ENCODE measurements at regions not wholly inside any gene's neighbourhood (a gene's known extent, or its start where the extent isn't known, plus 50 kb on each side); places are given as distances from the start of the nearest gene placed in this dataset.

- no CpG with 5 or more reads among the region's 3 CpGs for WGBS, 2 experiments (ENCODE audit: extremely low coverage in 2 of 2, insufficient read length in 1 of 2)
- no peak overlapping the region for H2BK5ac ChIP-seq (ENCODE audit: low read depth, low read length, poor library complexity, severe bottlenecking)
- H2AK5ac ChIP-seq (ENCODE audit: low read depth, low read length) = no peak overlapping the region
- no peaks in the 10 kb centered on the region for H3K9me1 ChIP-seq (ENCODE audit: insufficient read depth, low read length)
- H2AK9ac ChIP-seq (replicated peaks; ENCODE audit: low read depth, low read length, poor library complexity) = no peak overlapping the region
- no peaks in the 10 kb centered on the region for H4K20me1 ChIP-seq (ENCODE audit: insufficient read depth, low read length)
- H3K14ac ChIP-seq (replicated peaks; ENCODE audit: low read depth, low read length) = no peak overlapping the region
- no peak overlapping the region for H3K4me2 ChIP-seq (ENCODE audit: low read depth, low read length)
- ATAC-seq (ENCODE audit: low read depth) (no peak), DNase-seq (no peak)
- H3K4me3 ChIP-seq (ENCODE audit: insufficient read depth, low read depth, low read length) = no peak overlapping the region
- dilution Hi-C loops (cut with HindIII; ENCODE audit: low sequenced_read_pairs, unreplicated experiment) = no loop called here
- intact Hi-C loops (cut with micrococcal nuclease) = no loop called here
- ChIA-PET CTCF (no interaction called here), POLR2A (ENCODE audit: unreplicated experiment) (no interaction called here)
- no peak overlapping the region for H3K56ac ChIP-seq (ENCODE audit: extremely low read depth, insufficient read depth, low read length)
- in situ Hi-C loops (cut with MboI; ENCODE audit: low sequenced_read_pairs) = loop anchor here (10.0 kb wide), 1 partner anchor 60 kb away; no protein-coding TSS in a partner anchor
- H3K36me3 ChIP-seq (ENCODE audit: control insufficient read depth, insufficient read depth, low read length) = no peaks in the 10 kb centered on the region
- H3K4me1 ChIP-seq (ENCODE audit: control insufficient read depth, insufficient read depth, low read length) = no peaks in the 10 kb centered on the region
- no peak overlapping the region for H3K4ac ChIP-seq (ENCODE audit: low read depth, low read length)
- H2BK120ac ChIP-seq (ENCODE audit: low read depth, low read length) = no peak overlapping the region
- H3K18ac ChIP-seq (ENCODE audit: low read depth, low read length) = no peak overlapping the region
- no peak overlapping the region for H3K9ac ChIP-seq (ENCODE audit: low read depth, low read length)
- no peak overlapping the region for H2BK15ac ChIP-seq (ENCODE audit: low read depth, low read length)
- no peak overlapping the region for H4K5ac ChIP-seq (ENCODE audit: low read depth, low read length)
- H3K27me3 ChIP-seq (ENCODE audit: control insufficient read depth, insufficient read depth, low read length) = peaks cover 14% of the 10 kb centered on the region; the same call in 1 of the 2 replicates
- H3K27ac ChIP-seq (ENCODE audit: insufficient read depth, low read length) = no peak overlapping the region
- no peak overlapping the region for H2AFZ ChIP-seq (replicated peaks; ENCODE audit: low read length, poor library complexity)
- TF ChIP-seq BHLHE40 (IDR thresholded peaks at IDR 0.05; ENCODE audit: low read depth, low read length) (no peak), MAZ (IDR thresholded peaks at IDR 0.05; ENCODE audit: borderline replicate concordance, low read depth, low read length) (no peak), NFE2L2 (IDR thresholded peaks at IDR 0.05; ENCODE audit: low read depth, low read length) (no peak), SMC3 (IDR thresholded peaks at IDR 0.05; ENCODE audit: low read depth, low read length) (no peak), RFX5 (IDR thresholded peaks at IDR 0.05; ENCODE audit: low read depth, low read length) (no peak), ELK1 (IDR thresholded peaks at IDR 0.05; ENCODE audit: borderline replicate concordance, low read depth, low read length) (no peak), RCOR1 (IDR thresholded peaks at IDR 0.05; ENCODE audit: insufficient replicate concordance, low read length) (no peak), MXI1 (IDR thresholded peaks at IDR 0.05; ENCODE audit: borderline replicate concordance, low read depth, low read length) (no peak), POLR2A (IDR thresholded peaks at IDR 0.05; ENCODE audit: low read depth, low read length) (no peak), FOS (IDR thresholded peaks at IDR 0.05; ENCODE audit: low read depth, low read length) (no peak), CHD1 (IDR thresholded peaks at IDR 0.05; ENCODE audit: low read depth, low read length) (no peak), USF2 (IDR thresholded peaks at IDR 0.05; ENCODE audit: low read depth, low read length) (no peak), CEBPB (IDR thresholded peaks at IDR 0.05; ENCODE audit: low read depth, low read length) (no peak)
- BruUV-seq (replicated peaks) = no TSS peak
- H2BK20ac ChIP-seq (ENCODE audit: low read depth, low read length) = no peak overlapping the region
- no peak overlapping the region for H4K91ac ChIP-seq (ENCODE audit: insufficient read depth, low read depth, low read length)
- no peak overlapping the region for H3K23ac ChIP-seq (ENCODE audit: low read depth, low read length)
- no peak overlapping the region for H4K8ac ChIP-seq (ENCODE audit: low read depth in 2 of 2, low read length in 2 of 2)
- H3K9me3 ChIP-seq (ENCODE audit: control insufficient read depth, insufficient read depth, low read length) = 0 out of 2 replicates have a peak, but pooled peaks cover 3% of the 10 kb centered on the region
- no peaks in the 10 kb centered on the region for H3K79me1 ChIP-seq (ENCODE audit: low read depth in 1 of 2, low read length in 2 of 2)
These were observed 533.0 kb downstream of the BCOR start for GRCh38 chrX:39564751-39565150.

Measured in IMR-90 (cell line).